Coronary artery (tissue), 2 donors: ENCODE measurements at regions not wholly inside any gene's neighbourhood (a gene's known extent, or its start where the extent isn't known, plus 50 kb on each side); places are given as distances from the start of the nearest gene placed in this dataset.
"Not testable (repeated sequence)": the region's sequence is repeated elsewhere in the genome, so short reads cannot be mapped to it uniquely, and the experiment has no call there.

ENCODE experiments used
- DNase-seq: peaks from one replicate; pipeline ENCODE4 v3.0.0-alpha.2; 2017; ENCODE audit warnings: low spot score
- H3K27ac ChIP-seq, 2 donors: fragments of 200-600 bp; sonication (generic); one replicate each; pipeline ENCODE4 v1.5.1; 2016 to 2019
- H3K4me3 ChIP-seq: fragments of 200-600 bp; sonication (generic); 2 replicates; pipeline ENCODE4 v1.5.1; 2016; ENCODE audit warnings: mild to moderate bottlenecking, moderate library complexity
- CTCF ChIP-seq: fragments of 200-600 bp; sonication (generic); IDR thresholded peaks from one replicate; pipeline ENCODE4 v1.5.1; 2019; ENCODE audit warnings: antibody characterized with exemption

DNA sequence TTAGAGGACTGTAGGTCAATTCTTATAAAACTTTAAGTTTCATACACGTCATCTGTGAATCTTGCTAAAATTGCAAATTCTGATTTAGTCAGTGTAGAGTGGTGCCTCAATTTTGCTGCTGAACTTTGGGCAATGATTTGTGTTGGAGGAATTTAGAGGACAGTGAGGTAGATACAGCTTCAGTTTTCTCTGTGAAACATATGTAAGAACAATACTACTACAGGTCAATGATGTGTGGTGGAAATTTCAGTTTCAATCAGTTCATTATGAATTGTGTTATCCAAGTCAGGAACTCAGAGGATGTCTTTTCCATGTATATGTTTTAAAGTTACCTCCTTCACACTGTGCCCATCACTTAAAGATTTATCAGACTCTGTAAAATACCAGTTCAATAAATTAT lies 1597.8 kb upstream of the PCDH10 start:
- no peak overlapping the region for H3K4me3 ChIP-seq
- H3K27ac ChIP-seq, result no peak overlapping the region
- TF ChIP-seq CTCF, result no peak
- no peak for DNase-seq

GRCh38 chr4:131566026-131566425 lies 1583.1 kb upstream of the PCDH10 start:
- H3K4me3 ChIP-seq, result no peak overlapping the region
- no peak for DNase-seq
- TF ChIP-seq CTCF, result no peak
- no peak overlapping the region for H3K27ac ChIP-seq

GRCh38 chr4:131584587-131584986 lies 1564.5 kb upstream of the PCDH10 start:
- no peak for DNase-seq
- Histone ChIP-seq H3K4me3 (no peak overlapping the region), H3K27ac (no peak overlapping the region)
- TF ChIP-seq CTCF, result no peak

GRCh38 chr4:131595140-131595539 lies 1554.0 kb upstream of the PCDH10 start:
- no peak for DNase-seq
- no peak overlapping the region for H3K4me3 ChIP-seq
- H3K27ac ChIP-seq, result no peak overlapping the region
- no peak for TF ChIP-seq CTCF

- no peak for TF ChIP-seq CTCF
- no peak for DNase-seq
- Histone ChIP-seq H3K4me3 (no peak overlapping the region), H3K27ac (no peak overlapping the region)
Observed at GRCh38 chr4:131603705-131604104, 1545.4 kb upstream of the PCDH10 start.

- Histone ChIP-seq H3K27ac (no peak overlapping the region), H3K4me3 (no peak overlapping the region)
- DNase-seq, result no peak
- TF ChIP-seq CTCF, result no peak
Observed at GRCh38 chr4:131609039-131609438, 1540.1 kb upstream of the PCDH10 start.

DNA sequence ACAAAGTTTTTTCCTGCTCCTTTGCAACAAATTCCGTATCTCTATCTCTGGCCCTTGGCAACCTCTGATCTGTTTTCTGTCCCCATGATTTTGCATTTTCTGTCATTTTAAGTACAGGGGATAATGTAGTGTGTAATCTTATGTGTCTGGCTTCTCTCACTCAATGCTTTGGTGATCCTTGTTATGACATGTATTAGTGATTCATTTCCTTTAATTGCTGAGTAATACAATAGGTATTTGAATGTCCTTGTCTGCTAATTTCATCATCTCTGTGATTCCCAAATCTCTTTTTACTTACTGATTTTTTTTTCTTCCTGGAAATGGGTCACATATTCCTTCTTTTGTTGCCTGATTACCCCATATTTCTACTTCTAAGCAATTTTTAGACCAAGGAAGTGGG lies 1538.6 kb upstream of the PCDH10 start:
- H3K27ac ChIP-seq, H3K4me3 ChIP-seq, DNase-seq: not testable (repeated sequence)
